ENCODE measurements at regions not wholly inside any gene's neighbourhood (a gene's known extent, or its start where the extent isn't known, plus 50 kb on each side); places are given as distances from the start of the nearest gene placed in this dataset.

- Mint-ChIP-seq H3K36me3 (ENCODE audit: low read depth) (no peaks in the 10 kb centered on the region), H3K27me3 (no peaks in the 10 kb centered on the region), H3K4me1 (ENCODE audit: low read depth) (no peaks in the 10 kb centered on the region), H3K9me3 (peaks cover 48% of the 10 kb centered on the region), H3K27ac (no peak overlapping the region), H3K4me3 (no peak overlapping the region)
- intact Hi-C loops (cut with micrococcal nuclease) = no loop called here
These were observed 293.7 kb upstream of the GRM7 start for GRCh38 chr3:6567241-6567640.

DNA sequence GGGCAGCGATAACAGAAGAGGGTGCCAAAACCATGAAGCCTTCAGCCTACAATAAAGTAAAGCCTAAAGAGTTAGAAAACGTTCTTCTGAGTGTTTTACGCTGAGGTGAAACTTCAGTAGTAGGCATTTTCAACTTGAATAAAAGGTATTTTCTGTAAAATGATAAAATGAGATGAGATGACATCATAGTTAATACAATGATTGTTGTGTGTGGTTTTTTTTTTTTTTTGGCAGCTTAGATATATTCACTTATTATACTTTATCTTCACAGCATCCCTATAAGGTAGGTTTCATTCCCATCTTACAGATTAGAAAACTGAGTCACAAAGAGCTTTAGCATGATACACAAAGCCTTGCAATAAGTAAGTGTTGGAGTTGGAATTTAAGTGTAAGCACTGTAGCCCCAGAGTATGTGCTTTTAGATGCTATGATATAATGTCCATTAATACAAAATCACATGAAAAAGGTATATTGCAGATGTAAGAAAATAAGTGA lies 291.9 kb upstream of the GRM7 start:
- intact Hi-C loops (cut with micrococcal nuclease) = no loop called here
- no peaks in the 10 kb centered on the region for H3K27me3 Mint-ChIP-seq
- H3K4me3 Mint-ChIP-seq = no peak overlapping the region
- H3K9me3 Mint-ChIP-seq = peaks cover 42% of the 10 kb centered on the region
- no peaks in the 10 kb centered on the region for H3K36me3 Mint-ChIP-seq (ENCODE audit: low read depth)
- no peak overlapping the region for H3K27ac Mint-ChIP-seq
- H3K4me1 Mint-ChIP-seq (ENCODE audit: low read depth) = no peaks in the 10 kb centered on the region

- Mint-ChIP-seq H3K36me3 (ENCODE audit: low read depth) (no peaks in the 10 kb centered on the region), H3K4me3 (no peak overlapping the region), H3K9me3 (peaks cover 33% of the 10 kb centered on the region), H3K27me3 (no peaks in the 10 kb centered on the region), H3K27ac (no peak overlapping the region), H3K4me1 (ENCODE audit: low read depth) (no peaks in the 10 kb centered on the region)
- intact Hi-C loops (cut with micrococcal nuclease) = no loop called here
These were observed 289.5 kb upstream of the GRM7 start for GRCh38 chr3:6571448-6571847.

DNA sequence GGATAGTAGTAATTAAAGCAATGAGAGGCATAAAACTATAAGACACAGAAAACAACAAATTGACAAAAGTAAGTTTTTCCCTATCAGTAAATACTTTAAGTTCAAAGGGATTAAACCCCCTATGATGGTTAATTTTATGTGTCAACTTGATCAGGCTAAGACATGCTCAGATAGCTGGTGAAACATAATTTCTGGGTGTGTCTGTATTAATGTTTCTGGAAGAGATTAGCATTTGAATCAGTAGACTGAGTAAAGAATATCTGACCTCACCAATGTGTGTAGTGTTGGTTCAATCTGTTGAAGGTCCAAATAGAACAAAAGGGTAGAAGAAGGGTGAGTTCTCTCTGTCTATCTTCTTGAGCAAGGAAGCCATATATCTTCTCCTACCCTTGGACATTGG lies 283.3 kb upstream of the GRM7 start:
- peaks cover 27% of the 10 kb centered on the region for H3K9me3 Mint-ChIP-seq
- intact Hi-C loops (cut with micrococcal nuclease) = no loop called here
- H3K27me3 Mint-ChIP-seq = no peaks in the 10 kb centered on the region
- no peaks in the 10 kb centered on the region for H3K4me1 Mint-ChIP-seq (ENCODE audit: low read depth)
- H3K36me3 Mint-ChIP-seq (ENCODE audit: low read depth) = no peaks in the 10 kb centered on the region
- H3K4me3 Mint-ChIP-seq = no peak overlapping the region
- no peak overlapping the region for H3K27ac Mint-ChIP-seq

- Mint-ChIP-seq H3K27ac (no peak overlapping the region), H3K4me3 (no peak overlapping the region), H3K36me3 (ENCODE audit: low read depth) (no peaks in the 10 kb centered on the region), H3K4me1 (ENCODE audit: low read depth) (no peaks in the 10 kb centered on the region), H3K9me3 (peaks cover 27% of the 10 kb centered on the region), H3K27me3 (no peaks in the 10 kb centered on the region)
- intact Hi-C loops (cut with micrococcal nuclease) = no loop called here
These were observed 282.4 kb upstream of the GRM7 start for GRCh38 chr3:6578526-6578925.

- Mint-ChIP-seq H3K4me1 (ENCODE audit: low read depth) (no peaks in the 10 kb centered on the region), H3K27me3 (no peaks in the 10 kb centered on the region), H3K36me3 (ENCODE audit: low read depth) (no peaks in the 10 kb centered on the region), H3K9me3 (peaks cover 27% of the 10 kb centered on the region), H3K4me3 (no peak overlapping the region), H3K27ac (no peak overlapping the region)
- intact Hi-C loops (cut with micrococcal nuclease) = no loop called here
These were observed 280.1 kb upstream of the GRM7 start for GRCh38 chr3:6580808-6581207.

DNA sequence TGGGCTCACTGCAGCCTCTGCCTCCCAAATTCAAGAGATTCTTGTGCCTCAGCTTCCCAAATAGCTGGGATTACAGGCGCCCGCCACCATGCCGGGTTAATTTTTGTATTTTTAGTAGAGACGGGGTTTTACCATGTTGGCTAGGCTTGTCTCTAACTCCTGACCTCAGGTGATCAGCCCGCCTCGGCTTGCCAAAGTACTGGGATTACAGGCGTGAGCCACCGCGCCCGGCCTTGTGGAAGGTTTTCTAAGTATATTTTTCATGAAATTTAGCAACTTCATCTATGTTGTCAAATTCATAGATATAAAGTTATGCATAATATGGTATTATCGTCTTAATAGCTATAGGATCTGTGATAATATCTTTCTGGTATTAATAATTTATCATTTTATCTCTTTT lies 275.6 kb upstream of the GRM7 start:
- no peaks in the 10 kb centered on the region for H3K36me3 Mint-ChIP-seq (ENCODE audit: low read depth)
- no peak overlapping the region for H3K27ac Mint-ChIP-seq
- intact Hi-C loops (cut with micrococcal nuclease) = no loop called here
- no peaks in the 10 kb centered on the region for H3K4me1 Mint-ChIP-seq (ENCODE audit: low read depth)
- H3K27me3 Mint-ChIP-seq = no peaks in the 10 kb centered on the region
- peaks cover 45% of the 10 kb centered on the region for H3K9me3 Mint-ChIP-seq
- H3K4me3 Mint-ChIP-seq = no peak overlapping the region

DNA sequence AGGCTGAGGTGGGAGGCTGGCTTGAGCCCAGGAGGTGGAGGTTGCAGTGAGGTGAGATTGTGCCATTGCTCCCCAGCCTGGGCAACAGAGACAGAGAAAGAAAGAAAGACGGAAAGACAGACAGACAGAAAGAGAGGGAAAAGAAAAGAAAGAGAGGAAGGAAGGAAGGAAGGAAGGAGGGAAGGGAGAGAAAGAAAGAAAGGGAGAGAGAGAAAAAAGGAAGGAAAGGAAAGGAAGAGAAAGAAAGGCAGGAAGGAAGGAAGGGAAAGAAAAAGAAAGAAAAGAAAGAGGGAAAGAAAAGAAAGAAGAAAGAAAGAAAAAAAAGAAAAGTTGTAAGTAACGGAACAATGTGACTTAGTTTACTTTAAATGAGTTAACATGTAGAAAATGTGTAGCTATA lies 260.7 kb upstream of the GRM7 start:
- intact Hi-C loops (cut with micrococcal nuclease) = no loop called here
- H3K4me1 Mint-ChIP-seq (ENCODE audit: low read depth) = no peaks in the 10 kb centered on the region
- H3K4me3 Mint-ChIP-seq = no peak overlapping the region

GRCh38 chr3:6601374-6601773 lies 259.5 kb upstream of the GRM7 start:
- no peaks in the 10 kb centered on the region for H3K36me3 Mint-ChIP-seq (ENCODE audit: low read depth)
- no peaks in the 10 kb centered on the region for H3K4me1 Mint-ChIP-seq (ENCODE audit: low read depth)
- intact Hi-C loops (cut with micrococcal nuclease) = no loop called here
- no peak overlapping the region for H3K4me3 Mint-ChIP-seq
- H3K27ac Mint-ChIP-seq = no peak overlapping the region
- H3K27me3 Mint-ChIP-seq = no peaks in the 10 kb centered on the region
- peaks cover 56% of the 10 kb centered on the region for H3K9me3 Mint-ChIP-seq

More for the DNA sequence above, 260.7 kb upstream of the GRM7 start:
- no peaks in the 10 kb centered on the region for H3K36me3 Mint-ChIP-seq (ENCODE audit: low read depth)
- no peak overlapping the region for H3K27ac Mint-ChIP-seq
- peaks cover 59% of the 10 kb centered on the region for H3K9me3 Mint-ChIP-seq
- H3K27me3 Mint-ChIP-seq = no peaks in the 10 kb centered on the region

DNA sequence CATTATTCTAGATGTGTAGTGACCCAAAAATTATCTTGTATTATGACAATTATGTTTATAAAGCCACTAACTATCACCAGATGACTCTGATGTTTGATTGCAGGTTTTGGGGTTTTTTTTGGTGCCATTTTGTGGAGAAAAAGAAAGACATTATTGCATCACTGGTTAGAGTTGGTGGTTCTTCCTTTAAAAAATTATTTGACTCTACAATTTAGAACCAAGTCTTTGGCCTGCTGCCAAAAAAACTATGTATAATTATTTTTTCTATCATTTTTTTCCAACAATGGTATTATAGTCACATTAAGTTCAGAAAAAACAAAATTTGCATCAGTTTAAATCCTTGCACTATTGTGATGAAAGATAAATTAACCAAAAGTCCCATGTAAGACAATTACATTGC lies 258.6 kb upstream of the GRM7 start:
- Mint-ChIP-seq H3K36me3 (ENCODE audit: low read depth) (no peaks in the 10 kb centered on the region), H3K27ac (no peak overlapping the region), H3K27me3 (no peaks in the 10 kb centered on the region), H3K4me1 (ENCODE audit: low read depth) (no peaks in the 10 kb centered on the region), H3K4me3 (no peak overlapping the region), H3K9me3 (peaks cover 48% of the 10 kb centered on the region)
- intact Hi-C loops (cut with micrococcal nuclease) = no loop called here

DNA sequence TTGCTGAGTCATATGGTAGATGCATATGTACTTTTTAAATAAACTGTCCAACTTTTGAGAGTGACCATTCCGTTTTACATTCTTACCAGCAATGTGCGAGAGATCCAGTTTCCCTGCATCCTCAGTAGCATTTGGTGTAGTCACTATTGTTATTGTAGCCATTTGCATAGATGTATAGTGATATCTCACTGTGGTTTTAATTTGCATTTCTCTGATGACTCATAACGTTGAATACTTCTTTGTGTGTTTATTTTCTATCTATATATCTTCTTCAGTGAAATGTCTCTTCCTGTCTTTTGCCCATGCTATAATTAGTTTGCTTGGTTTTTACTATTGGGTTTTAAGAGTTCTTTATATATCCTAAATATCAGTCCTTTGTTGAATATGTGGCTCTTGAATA lies 255.7 kb upstream of the GRM7 start:
- no peaks in the 10 kb centered on the region for H3K27me3 Mint-ChIP-seq
- no peaks in the 10 kb centered on the region for H3K36me3 Mint-ChIP-seq (ENCODE audit: low read depth)
- H3K9me3 Mint-ChIP-seq = peaks cover 53% of the 10 kb centered on the region
- intact Hi-C loops (cut with micrococcal nuclease) = no loop called here
- H3K4me1 Mint-ChIP-seq (ENCODE audit: low read depth) = no peaks in the 10 kb centered on the region
- H3K4me3 Mint-ChIP-seq = no peak overlapping the region
- H3K27ac Mint-ChIP-seq = no peak overlapping the region

DNA sequence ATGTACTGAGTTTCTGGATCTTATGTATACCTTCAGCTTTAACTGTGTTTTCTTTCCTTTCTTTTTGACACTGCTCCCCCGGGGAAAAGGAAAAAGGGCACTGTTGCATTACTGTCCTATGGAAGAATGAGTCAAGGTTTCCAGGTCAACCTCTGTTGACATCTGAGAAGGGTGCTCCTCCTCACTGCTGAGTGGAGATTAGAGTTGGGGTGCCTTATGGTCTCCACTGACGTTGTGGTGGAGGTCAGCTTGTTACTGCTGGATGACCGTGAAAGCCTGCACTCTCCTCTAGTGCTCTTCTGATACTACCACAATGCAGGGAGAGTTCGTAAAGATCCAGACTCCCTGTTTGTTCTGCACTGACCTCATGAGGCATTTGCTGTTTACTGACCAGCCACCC lies 252.1 kb upstream of the GRM7 start:
- no peak overlapping the region for H3K27ac Mint-ChIP-seq
- H3K9me3 Mint-ChIP-seq = peaks cover 41% of the 10 kb centered on the region
- H3K4me3 Mint-ChIP-seq = no peak overlapping the region
- no peaks in the 10 kb centered on the region for H3K4me1 Mint-ChIP-seq (ENCODE audit: low read depth)
- no peaks in the 10 kb centered on the region for H3K36me3 Mint-ChIP-seq (ENCODE audit: low read depth)
- no peaks in the 10 kb centered on the region for H3K27me3 Mint-ChIP-seq
- intact Hi-C loops (cut with micrococcal nuclease) = no loop called here

GRCh38 chr3:6612034-6612616 lies 248.8 kb upstream of the GRM7 start:
- no peaks in the 10 kb centered on the region for H3K36me3 Mint-ChIP-seq (ENCODE audit: low read depth)
- intact Hi-C loops (cut with micrococcal nuclease) = no loop called here
- no peaks in the 10 kb centered on the region for H3K4me1 Mint-ChIP-seq (ENCODE audit: low read depth)
- no peak overlapping the region for H3K27ac Mint-ChIP-seq
- no peaks in the 10 kb centered on the region for H3K27me3 Mint-ChIP-seq
- H3K4me3 Mint-ChIP-seq = no peak overlapping the region
- H3K9me3 Mint-ChIP-seq = peaks cover 42% of the 10 kb centered on the region

- intact Hi-C loops (cut with micrococcal nuclease) = no loop called here
- H3K4me1 Mint-ChIP-seq (ENCODE audit: low read depth) = no peaks in the 10 kb centered on the region
- peaks cover 51% of the 10 kb centered on the region for H3K9me3 Mint-ChIP-seq
- H3K36me3 Mint-ChIP-seq (ENCODE audit: low read depth) = no peaks in the 10 kb centered on the region
- H3K4me3 Mint-ChIP-seq = no peak overlapping the region
- no peak overlapping the region for H3K27ac Mint-ChIP-seq
- no peaks in the 10 kb centered on the region for H3K27me3 Mint-ChIP-seq
These were observed 238.7 kb upstream of the GRM7 start for GRCh38 chr3:6622260-6622659.

GRCh38 chr3:6622712-6623111 lies 238.2 kb upstream of the GRM7 start:
- Mint-ChIP-seq H3K4me1 (ENCODE audit: low read depth) (no peaks in the 10 kb centered on the region), H3K9me3 (peaks cover 49% of the 10 kb centered on the region), H3K27me3 (no peaks in the 10 kb centered on the region), H3K36me3 (ENCODE audit: low read depth) (no peaks in the 10 kb centered on the region), H3K27ac (no peak overlapping the region), H3K4me3 (no peak overlapping the region)
- intact Hi-C loops (cut with micrococcal nuclease) = no loop called here
